ENCODE measurements at regions not wholly inside any gene's neighbourhood (a gene's known extent, or its start where the extent isn't known, plus 50 kb on each side); places are given as distances from the start of the nearest gene placed in this dataset.

DNA sequence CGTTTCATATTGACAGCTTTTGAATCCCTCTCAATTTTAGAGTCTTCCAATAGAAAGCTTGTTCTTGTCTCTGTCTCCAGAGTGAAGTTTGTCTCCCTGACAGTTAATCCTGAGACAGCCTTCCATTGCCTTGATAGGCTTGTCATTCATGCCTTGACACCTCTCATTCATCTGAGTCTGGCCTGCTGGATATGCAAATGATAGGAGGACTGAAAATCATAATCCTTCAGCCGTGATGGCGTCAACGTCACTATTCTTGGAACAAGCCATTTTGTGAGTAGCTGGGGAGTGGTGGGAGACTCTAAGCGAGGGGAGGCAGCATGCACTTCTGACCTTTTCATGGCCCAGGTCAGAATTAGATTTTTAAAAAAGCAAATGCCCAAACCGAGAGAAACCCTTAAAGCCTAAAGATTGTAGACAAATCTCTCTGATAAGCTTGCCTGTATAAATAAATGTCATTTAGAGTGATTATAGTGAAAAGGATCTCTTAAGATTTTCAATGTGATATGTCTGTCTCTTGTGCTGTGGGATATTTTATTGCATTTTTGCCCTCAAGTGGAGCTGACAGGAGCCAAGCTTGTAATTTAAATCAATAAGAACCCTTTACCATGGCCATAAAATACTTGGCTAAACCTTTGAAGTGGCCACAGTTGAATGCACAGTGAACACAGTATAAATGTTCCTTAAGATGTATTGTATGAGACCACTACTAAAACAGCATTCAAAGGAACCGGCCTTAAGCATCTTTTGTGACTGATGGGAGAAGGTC lies 148.8 kb downstream of the SNX10 start:
- TF ChIP-seq, protein P1, sequence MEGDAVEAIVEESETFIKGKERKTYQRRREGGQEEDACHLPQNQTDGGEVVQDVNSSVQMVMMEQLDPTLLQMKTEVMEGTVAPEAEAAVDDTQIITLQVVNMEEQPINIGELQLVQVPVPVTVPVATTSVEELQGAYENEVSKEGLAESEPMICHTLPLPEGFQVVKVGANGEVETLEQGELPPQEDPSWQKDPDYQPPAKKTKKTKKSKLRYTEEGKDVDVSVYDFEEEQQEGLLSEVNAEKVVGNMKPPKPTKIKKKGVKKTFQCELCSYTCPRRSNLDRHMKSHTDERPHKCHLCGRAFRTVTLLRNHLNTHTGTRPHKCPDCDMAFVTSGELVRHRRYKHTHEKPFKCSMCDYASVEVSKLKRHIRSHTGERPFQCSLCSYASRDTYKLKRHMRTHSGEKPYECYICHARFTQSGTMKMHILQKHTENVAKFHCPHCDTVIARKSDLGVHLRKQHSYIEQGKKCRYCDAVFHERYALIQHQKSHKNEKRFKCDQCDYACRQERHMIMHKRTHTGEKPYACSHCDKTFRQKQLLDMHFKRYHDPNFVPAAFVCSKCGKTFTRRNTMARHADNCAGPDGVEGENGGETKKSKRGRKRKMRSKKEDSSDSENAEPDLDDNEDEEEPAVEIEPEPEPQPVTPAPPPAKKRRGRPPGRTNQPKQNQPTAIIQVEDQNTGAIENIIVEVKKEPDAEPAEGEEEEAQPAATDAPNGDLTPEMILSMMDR (IDR thresholded peaks at IDR 0.05) = no peak
- TF ChIP-seq POLR2A (IDR thresholded peaks at IDR 0.05) = no peak

All from esophagus squamous epithelium (tissue), 4 donors.